H9 (cell line): ENCODE measurements at regions not wholly inside any gene's neighbourhood (a gene's known extent, or its start where the extent isn't known, plus 50 kb on each side); places are given as distances from the start of the nearest gene placed in this dataset.

Experiments used
- DNase-seq: peaks from one replicate; pipeline ENCODE4 v3.0.0-alpha.2; 2017
- H2AFZ ChIP-seq: one replicate; pipeline ENCODE4 v1.6.1; 2013; ENCODE audit warnings: mild to moderate bottlenecking, low read length, control low read depth, moderate library complexity
- H2AK5ac ChIP-seq: 2 replicates; pipeline ENCODE4 v1.6.1; 2013; ENCODE audit warnings: low read length, control low read depth, mixed read lengths; ENCODE audit not compliant: insufficient read length
- H2BK120ac ChIP-seq: one replicate; pipeline ENCODE4 v1.6.1; 2013; ENCODE audit warnings: low read depth, mild to moderate bottlenecking, low read length, control low read depth, inconsistent platforms; ENCODE audit not compliant: poor library complexity, severe bottlenecking
- H2BK12ac ChIP-seq: 2 replicates; pipeline ENCODE4 v1.6.1; 2013; ENCODE audit warnings: low read length, control low read depth, mixed read lengths, low read depth; ENCODE audit not compliant: insufficient read length
- H2BK15ac ChIP-seq: 2 replicates; pipeline ENCODE4 v1.6.1; 2013; ENCODE audit warnings: low read depth, low read length, control low read depth
- H2BK20ac ChIP-seq: one replicate; pipeline ENCODE4 v1.6.1; 2013; ENCODE audit warnings: low read depth, mild to moderate bottlenecking, low read length, control low read depth, inconsistent platforms; ENCODE audit not compliant: poor library complexity, severe bottlenecking
- H2BK5ac ChIP-seq: 2 replicates; pipeline ENCODE4 v1.6.1; 2013; ENCODE audit warnings: low read length, control low read depth, mixed read lengths; ENCODE audit not compliant: insufficient read length
- H3K14ac ChIP-seq: 2 replicates; pipeline ENCODE4 v1.6.1; 2013; ENCODE audit warnings: low read length, control low read depth; ENCODE audit not compliant: insufficient read depth
- H3K18ac ChIP-seq: 2 replicates; pipeline ENCODE4 v1.6.1; 2013; ENCODE audit warnings: low read depth, mild to moderate bottlenecking, mixed read lengths, low read length, control low read depth; ENCODE audit not compliant: insufficient read length
- H3K23ac ChIP-seq: 2 replicates; pipeline ENCODE4 v1.6.1; 2013; ENCODE audit warnings: low read length, control low read depth, mixed read lengths, low read depth; ENCODE audit not compliant: insufficient read length
- H3K23me2 ChIP-seq: 2 replicates; pipeline ENCODE4 v1.6.1; 2013; ENCODE audit warnings: low read depth, mild to moderate bottlenecking, mixed read lengths, low read length, control low read depth; ENCODE audit not compliant: insufficient read length, poor library complexity, severe bottlenecking
- H3K27ac ChIP-seq: 2 replicates; pipeline ENCODE4 v1.5.1; 2013; ENCODE audit warnings: low read length, control low read depth, mixed read lengths, low read depth; ENCODE audit not compliant: insufficient read length
- H3K27me3 ChIP-seq: 2 replicates; pipeline ENCODE4 v1.6.1; 2013; ENCODE audit warnings: low read length, control low read depth, inconsistent platforms; ENCODE audit not compliant: insufficient read depth
- H3K4ac ChIP-seq: 2 replicates; pipeline ENCODE4 v1.6.1; 2013; ENCODE audit warnings: low read depth, mild to moderate bottlenecking, control low read depth, inconsistent platforms, low read length, moderate library complexity
- H3K4me1 ChIP-seq: 2 replicates; pipeline ENCODE4 v1.6.1; 2013; ENCODE audit warnings: low read length, control low read depth, inconsistent platforms; ENCODE audit not compliant: insufficient read depth
- H3K4me2 ChIP-seq: 2 replicates; pipeline ENCODE4 v1.6.1; 2013; ENCODE audit warnings: low read length, control low read depth, mixed read lengths; ENCODE audit not compliant: insufficient read length, insufficient read depth
- H3K56ac ChIP-seq: 2 replicates; pipeline ENCODE4 v1.6.1; 2013; ENCODE audit warnings: low read depth, mild to moderate bottlenecking, mixed read lengths, low read length, control low read depth; ENCODE audit not compliant: insufficient read length
- H3K79me1 ChIP-seq: 2 replicates; pipeline ENCODE4 v1.6.1; 2013; ENCODE audit warnings: low read depth, mild to moderate bottlenecking, moderate library complexity, low read length, control low read depth, inconsistent platforms; ENCODE audit not compliant: insufficient read depth, poor library complexity, severe bottlenecking
- H3K79me2 ChIP-seq: 2 replicates; pipeline ENCODE4 v1.6.1; 2013; ENCODE audit warnings: low read length, control low read depth, inconsistent platforms; ENCODE audit not compliant: insufficient read depth
- H3K9ac ChIP-seq: 2 replicates; pipeline ENCODE4 v1.6.1; 2013; ENCODE audit warnings: low read length, control low read depth, mixed read lengths; ENCODE audit not compliant: insufficient read length; ENCODE audit errors: extremely low read depth
- H3K9me3 ChIP-seq: one replicate; pipeline ENCODE4 v1.6.1; 2013; ENCODE audit warnings: low read depth, low read length, inconsistent platforms; ENCODE audit not compliant: control insufficient read depth
- H3T11ph ChIP-seq: one replicate; pipeline ENCODE4 v1.6.1; 2013; ENCODE audit warnings: mild to moderate bottlenecking, low read length, control low read depth, inconsistent platforms
- H4K20me1 ChIP-seq: one replicate; pipeline ENCODE4 v1.6.1; 2013; ENCODE audit not compliant: control insufficient read depth, insufficient read length, insufficient read depth
- H4K5ac ChIP-seq: 2 replicates; pipeline ENCODE4 v1.6.1; 2013; ENCODE audit warnings: low read depth, mild to moderate bottlenecking, mixed read lengths, low read length, control low read depth; ENCODE audit not compliant: insufficient read length
- H4K8ac ChIP-seq: replicated peaks from 2 replicates; pipeline ENCODE4 v1.6.1; 2013; ENCODE audit warnings: low read length, control low read depth, mixed read lengths, low read depth; ENCODE audit not compliant: insufficient read length
- H4K91ac ChIP-seq: 2 replicates; pipeline ENCODE4 v1.6.1; 2013; ENCODE audit warnings: low read depth, mild to moderate bottlenecking, moderate library complexity, mixed read lengths, low read length, control low read depth; ENCODE audit not compliant: insufficient read length
- H3K27ac Mint-ChIP-seq, 3 experiments: 2 replicates in 2 of 3; 3 replicates in 1 of 3; pipeline ENCODE4 v1.8.0; 2020 to 2021; ENCODE audit warnings: mixed read lengths in 3 of 3, mild to moderate bottlenecking in 1 of 3, moderate library complexity in 1 of 3
- H3K27me3 Mint-ChIP-seq: 2 replicates; pipeline ENCODE4 v1.8.0; 2021; ENCODE audit warnings: low read depth, mild to moderate bottlenecking, moderate library complexity, mixed read lengths
- H3K36me3 Mint-ChIP-seq, 3 experiments: 2 replicates in 2 of 3; 3 replicates in 1 of 3; pipeline ENCODE4 v1.8.0; 2020 to 2021; ENCODE audit warnings: low read depth in 3 of 3, mixed read lengths in 3 of 3; ENCODE audit not compliant: insufficient read depth in 1 of 3
- H3K4me1 Mint-ChIP-seq, 2 experiments: 2 replicates each; pipeline ENCODE4 v1.8.0; 2020; ENCODE audit warnings: mixed read lengths in 2 of 2
- H3K4me3 Mint-ChIP-seq, 2 experiments: 2 replicates in 1 of 2; 3 replicates in 1 of 2; pipeline ENCODE4 v1.8.0; 2020 to 2021; ENCODE audit warnings: mild to moderate bottlenecking in 2 of 2, mixed read lengths in 2 of 2, moderate library complexity in 1 of 2
- H3K9me3 Mint-ChIP-seq, 2 experiments: 2 replicates in 1 of 2; 3 replicates in 1 of 2; pipeline ENCODE4 v1.8.0; 2020; ENCODE audit warnings: mild to moderate bottlenecking in 2 of 2, mixed read lengths in 2 of 2, moderate library complexity in 1 of 2
- WGBS: extraction: QIAGEN DNeasy Blood & Tissue Kit; methylation state at CpG from one replicate; pipeline ENCODE4 v1.1.7; 2013; ENCODE audit warnings: missing lambda C conversion rate, low lambda C conversion rate, mixed read lengths; ENCODE audit not compliant: insufficient read length; ENCODE audit errors: extremely low coverage; 5-methylcytosine and 5-hydroxymethylcytosine counted together
- TF ChIP-seq, protein P1 (sequence below): fragments of 200-600 bp; sonication (generic); conservative IDR thresholded peaks from 3 replicates; pipeline ENCODE4 v1.8.0; 2021; ENCODE audit warnings: antibody characterized with exemption, mild to moderate bottlenecking

- Histone ChIP-seq H2BK5ac (no peak overlapping the region), H2BK15ac (no peak overlapping the region), H3K9ac (no peak overlapping the region), H4K91ac (no peak overlapping the region), H3T11ph (no peak overlapping the region), H2AFZ (no peak overlapping the region), H3K56ac (no peak overlapping the region), H3K9me3 (no peaks in the 10 kb centered on the region), H3K4me2 (no peak overlapping the region), H3K18ac (no peak overlapping the region), H4K8ac (no peak overlapping the region), H3K23ac (no peak overlapping the region), H2AK5ac (no peak overlapping the region), H3K14ac (no peak overlapping the region), H4K20me1 (no peaks in the 10 kb centered on the region), H4K5ac (no peak overlapping the region), H3K27me3 (no peaks in the 10 kb centered on the region), H3K79me2 (no peaks in the 10 kb centered on the region), H3K27ac (no peak overlapping the region), H3K79me1 (no peaks in the 10 kb centered on the region), H3K23me2 (no peaks in the 10 kb centered on the region), H3K4me1 (no peaks in the 10 kb centered on the region), H2BK12ac (no peak overlapping the region), H3K4ac (no peak overlapping the region), H2BK20ac (no peak overlapping the region), H2BK120ac (no peak overlapping the region)
- Mint-ChIP-seq H3K27me3 (no peaks in the 10 kb centered on the region), H3K4me1 (peaks cover 5% of the 10 kb centered on the region in 2 experiments; a peak in 3 of 4 replicates), H3K9me3 (no peaks in the 10 kb centered on the region), H3K36me3 (no peaks in the 10 kb centered on the region), H3K4me3 (no peak overlapping the region), H3K27ac (no peak overlapping the region)
- TF ChIP-seq, protein P1, sequence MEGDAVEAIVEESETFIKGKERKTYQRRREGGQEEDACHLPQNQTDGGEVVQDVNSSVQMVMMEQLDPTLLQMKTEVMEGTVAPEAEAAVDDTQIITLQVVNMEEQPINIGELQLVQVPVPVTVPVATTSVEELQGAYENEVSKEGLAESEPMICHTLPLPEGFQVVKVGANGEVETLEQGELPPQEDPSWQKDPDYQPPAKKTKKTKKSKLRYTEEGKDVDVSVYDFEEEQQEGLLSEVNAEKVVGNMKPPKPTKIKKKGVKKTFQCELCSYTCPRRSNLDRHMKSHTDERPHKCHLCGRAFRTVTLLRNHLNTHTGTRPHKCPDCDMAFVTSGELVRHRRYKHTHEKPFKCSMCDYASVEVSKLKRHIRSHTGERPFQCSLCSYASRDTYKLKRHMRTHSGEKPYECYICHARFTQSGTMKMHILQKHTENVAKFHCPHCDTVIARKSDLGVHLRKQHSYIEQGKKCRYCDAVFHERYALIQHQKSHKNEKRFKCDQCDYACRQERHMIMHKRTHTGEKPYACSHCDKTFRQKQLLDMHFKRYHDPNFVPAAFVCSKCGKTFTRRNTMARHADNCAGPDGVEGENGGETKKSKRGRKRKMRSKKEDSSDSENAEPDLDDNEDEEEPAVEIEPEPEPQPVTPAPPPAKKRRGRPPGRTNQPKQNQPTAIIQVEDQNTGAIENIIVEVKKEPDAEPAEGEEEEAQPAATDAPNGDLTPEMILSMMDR: no peak
- DNase-seq: no peak
- no CpG with 5 or more reads among the region's 5 CpGs for WGBS
These were observed 75.9 kb upstream of the PMFBP1 start for GRCh38 chr16:72247821-72248253.
